AG04450 (cell line): ENCODE measurements at regions not wholly inside any gene's neighbourhood (a gene's known extent, or its start where the extent isn't known, plus 50 kb on each side); places are given as distances from the start of the nearest gene placed in this dataset.

Experiments
- CTCF ChIA-PET: fragments of 300-600, 350-600 bp; formaldehyde crosslinking; extraction: SDS; loops from one replicate; lab custom pipeline; 2022; ENCODE audit warnings: antibody characterized with exemption, inconsistent platforms; lab: Charles Lee
- POLR2A ChIA-PET: fragments of 350-600 bp; formaldehyde crosslinking; extraction: SDS; loops from one replicate; lab custom pipeline; 2021; ENCODE audit warnings: antibody characterized with exemption, inconsistent platforms; lab: Yijun Ruan, JAX
- DNase-seq: peaks from one replicate; pipeline ENCODE4 v3.0.0-alpha.2; 2011; ENCODE audit warnings: low read depth, low spot score
- H3K27ac ChIP-seq: one replicate; pipeline ENCODE4 v1.5.1; 2012; ENCODE audit warnings: low read depth, low read length, control low read depth
- H3K27me3 ChIP-seq: one replicate; pipeline ENCODE4 v1.6.0; 2012; ENCODE audit warnings: low read length; ENCODE audit not compliant: control insufficient read depth, insufficient read depth
- H3K4me3 ChIP-seq: 2 replicates; pipeline ENCODE4 v1.5.1; 2011; ENCODE audit warnings: mild to moderate bottlenecking, low read depth, low read length, control low read depth
- H3K9me3 ChIP-seq: 2 replicates; pipeline ENCODE4 v1.5.1; 2012; ENCODE audit warnings: low read length; ENCODE audit not compliant: control insufficient read depth, insufficient read depth
- CTCF ChIP-seq: IDR thresholded peaks from 2 replicates; pipeline ENCODE4 v1.5.1; 2011; ENCODE audit warnings: low read depth, low read length, control low read depth, inconsistent platforms

- H3K9me3 ChIP-seq = peaks cover 2% of the 10 kb centered on the region; the same call in 1 of the 2 replicates
- no peak for TF ChIP-seq CTCF
- H3K27ac ChIP-seq = no peak overlapping the region
- peaks cover 2% of the 10 kb centered on the region for H3K27me3 ChIP-seq
- CTCF ChIA-PET = no interaction called here
- POLR2A ChIA-PET = no interaction called here
- no peak overlapping the region for H3K4me3 ChIP-seq
- DNase-seq = no peak
These were observed 253.5 kb downstream of the ACKR3 start for GRCh38 chr2:236823041-236823629.

- TF ChIP-seq CTCF = no peak
- no peak for DNase-seq
- Histone ChIP-seq H3K27ac (no peak overlapping the region), H3K27me3 (peaks cover 5% of the 10 kb centered on the region), H3K9me3 (peaks cover 2% of the 10 kb centered on the region; the same call in 1 of the 2 replicates), H3K4me3 (no peak overlapping the region)
- ChIA-PET POLR2A (no interaction called here), CTCF (no interaction called here)
These were observed 254.3 kb downstream of the ACKR3 start for GRCh38 chr2:236823963-236824362.

- H3K27ac ChIP-seq = no peak overlapping the region
- no peak overlapping the region for H3K4me3 ChIP-seq
- no peak for DNase-seq
- ChIA-PET CTCF (no interaction called here), POLR2A (no interaction called here)
- TF ChIP-seq CTCF = no peak
- H3K27me3 ChIP-seq = peaks cover 5% of the 10 kb centered on the region
- H3K9me3 ChIP-seq = peaks cover 2% of the 10 kb centered on the region; the same call in 1 of the 2 replicates
These were observed 255.2 kb downstream of the ACKR3 start for GRCh38 chr2:236824836-236825235.

- no peak for DNase-seq
- ChIA-PET CTCF (no interaction called here), POLR2A (no interaction called here)
- Histone ChIP-seq H3K4me3 (no peak overlapping the region), H3K9me3 (peaks cover 2% of the 10 kb centered on the region; the same call in 1 of the 2 replicates), H3K27me3 (peaks cover 3% of the 10 kb centered on the region), H3K27ac (no peak overlapping the region)
- no peak for TF ChIP-seq CTCF
These were observed 256.4 kb downstream of the ACKR3 start for GRCh38 chr2:236825989-236826510.

GRCh38 chr2:236826606-236827156, 257.1 kb downstream of the ACKR3 start:
- CTCF ChIA-PET = no interaction called here
- POLR2A ChIA-PET = no interaction called here

More at GRCh38 chr2:236826606-236827156, 257.1 kb downstream of the ACKR3 start:
- DNase-seq = no peak
- Histone ChIP-seq H3K9me3 (peaks cover 2% of the 10 kb centered on the region; the same call in 1 of the 2 replicates), H3K4me3 (no peak overlapping the region), H3K27ac (no peak overlapping the region), H3K27me3 (peaks cover 3% of the 10 kb centered on the region)
- no peak for TF ChIP-seq CTCF
